ENCODE measurements at regions not wholly inside any gene's neighbourhood (a gene's known extent, or its start where the extent isn't known, plus 50 kb on each side); places are given as distances from the start of the nearest gene placed in this dataset.

- TF ChIP-seq CTCF (IDR thresholded peaks at IDR 0.05) (no peak), EP300 (IDR thresholded peaks at IDR 0.05; ENCODE audit: low read depth) (no peak), POLR2A (IDR thresholded peaks at IDR 0.05) (no peak)
Measured at GRCh38 chr4:67273666-67274065, 271.6 kb downstream of the CENPC start.
